Calu3 (cell line): ENCODE measurements at regions not wholly inside any gene's neighbourhood (a gene's known extent, or its start where the extent isn't known, plus 50 kb on each side); places are given as distances from the start of the nearest gene placed in this dataset.

ENCODE experiments used
- BruUV-seq: library from RNA; stranded (reverse); fragments of 400-500 nt; replicated peaks from 2 replicates; lab custom pipeline; 2021; lab: Mats Ljungman, UMichigan
- CTCF ChIA-PET: fragments of 300-600 bp; sonication (Branson Sonifier 250); formaldehyde crosslinking; loops from one replicate; lab custom pipeline; 2022; ENCODE audit warnings: antibody characterized with exemption; lab: Charles Lee
- DNase-seq: peaks from one replicate; pipeline ENCODE4 v3.0.0; 2022
- H3K27ac Mint-ChIP-seq: one replicate; pipeline ENCODE4 v1.8.0; 2022; ENCODE audit warnings: mixed read lengths; ENCODE audit not compliant: unreplicated experiment
- H3K27me3 Mint-ChIP-seq: one replicate; pipeline ENCODE4 v1.8.0; 2022; ENCODE audit warnings: mixed read lengths; ENCODE audit not compliant: unreplicated experiment
- H3K36me3 Mint-ChIP-seq: one replicate; pipeline ENCODE4 v1.8.0; 2022; ENCODE audit warnings: mild to moderate bottlenecking, moderate library complexity, mixed read lengths; ENCODE audit not compliant: insufficient read depth, unreplicated experiment
- H3K4me1 Mint-ChIP-seq: one replicate; pipeline ENCODE4 v1.8.0; 2022; ENCODE audit warnings: mild to moderate bottlenecking, low read depth, mixed read lengths; ENCODE audit not compliant: unreplicated experiment
- H3K4me3 Mint-ChIP-seq: one replicate; pipeline ENCODE4 v1.8.0; 2022; ENCODE audit warnings: mild to moderate bottlenecking, low read depth, moderate library complexity, mixed read lengths; ENCODE audit not compliant: unreplicated experiment
- H3K9me3 Mint-ChIP-seq: one replicate; pipeline ENCODE4 v1.8.0; 2022; ENCODE audit warnings: low read depth, mixed read lengths; ENCODE audit not compliant: unreplicated experiment
- CTCF ChIP-seq: fragments of 200-600 bp; IDR thresholded peaks from one replicate; pipeline ENCODE4 v1.8.0; 2022; ENCODE audit warnings: antibody characterized with exemption; ENCODE audit not compliant: unreplicated experiment
- intact Hi-C: fragments of 100-400 bp; cut with micrococcal nuclease; formaldehyde crosslinking; loops from one replicate; pipeline ENCODE4 v1.10.0; 2022; ENCODE audit not compliant: unreplicated experiment

GRCh38 chr16:80387318-80387921 lies 153.4 kb upstream of the DYNLRB2 start:
- Mint-ChIP-seq H3K9me3 (no peaks in the 10 kb centered on the region), H3K27me3 (peaks cover 8% of the 10 kb centered on the region), H3K4me3 (no peak overlapping the region), H3K36me3 (no peaks in the 10 kb centered on the region), H3K4me1 (no peaks in the 10 kb centered on the region), H3K27ac (no peak overlapping the region)
- CTCF ChIA-PET, result no interaction called here
- no peak for DNase-seq
- TF ChIP-seq CTCF, result no peak
- intact Hi-C loops, result no loop called here
- no TSS peak for BruUV-seq

- H3K4me3 Mint-ChIP-seq, result no peak overlapping the region
- intact Hi-C loops, result no loop called here
- no peak for DNase-seq
- no TSS peak for BruUV-seq
- peaks cover 8% of the 10 kb centered on the region for H3K27me3 Mint-ChIP-seq
- CTCF ChIA-PET, result interaction anchor here (0.6 kb wide), 2 partner anchors 480 to 1976 kb away, joined by 3 read pairs; no protein-coding TSS in a partner anchor
- H3K4me1 Mint-ChIP-seq, result no peaks in the 10 kb centered on the region
- H3K36me3 Mint-ChIP-seq, result no peaks in the 10 kb centered on the region
- no peak overlapping the region for H3K27ac Mint-ChIP-seq
- TF ChIP-seq CTCF, result no peak
- no peaks in the 10 kb centered on the region for H3K9me3 Mint-ChIP-seq
These were observed 155.9 kb upstream of the DYNLRB2 start for GRCh38 chr16:80384862-80385261.

- Mint-ChIP-seq H3K27ac (no peak overlapping the region), H3K4me3 (no peak overlapping the region), H3K36me3 (no peaks in the 10 kb centered on the region), H3K4me1 (no peaks in the 10 kb centered on the region), H3K27me3 (peaks cover 8% of the 10 kb centered on the region), H3K9me3 (no peaks in the 10 kb centered on the region)
- intact Hi-C loops, result no loop called here
- CTCF ChIA-PET, result no interaction called here
- DNase-seq, result no peak
- no TSS peak for BruUV-seq
- TF ChIP-seq CTCF, result no peak
These were observed 160.3 kb upstream of the DYNLRB2 start for GRCh38 chr16:80380514-80380913.

GRCh38 chr16:80377096-80377956 lies 163.5 kb upstream of the DYNLRB2 start:
- Mint-ChIP-seq H3K4me1 (no peaks in the 10 kb centered on the region), H3K27me3 (no peaks in the 10 kb centered on the region), H3K9me3 (no peaks in the 10 kb centered on the region), H3K27ac (no peak overlapping the region), H3K36me3 (no peaks in the 10 kb centered on the region), H3K4me3 (no peak overlapping the region)
- TF ChIP-seq CTCF, result no peak
- CTCF ChIA-PET, result no interaction called here
- intact Hi-C loops, result no loop called here
- DNase-seq, result no peak
- no TSS peak for BruUV-seq
